Calu3 (cell line): ENCODE measurements at regions not wholly inside any gene's neighbourhood (a gene's known extent, or its start where the extent isn't known, plus 50 kb on each side); places are given as distances from the start of the nearest gene placed in this dataset.

ENCODE experiments used
- BruUV-seq: library from RNA; stranded (reverse); fragments of 400-500 nt; replicated peaks from 2 replicates; lab custom pipeline; 2021; lab: Mats Ljungman, UMichigan
- CTCF ChIA-PET: fragments of 300-600 bp; sonication (Branson Sonifier 250); formaldehyde crosslinking; loops from one replicate; lab custom pipeline; 2022; ENCODE audit warnings: antibody characterized with exemption; lab: Charles Lee
- DNase-seq: peaks from one replicate; pipeline ENCODE4 v3.0.0; 2022
- H3K27ac Mint-ChIP-seq: one replicate; pipeline ENCODE4 v1.8.0; 2022; ENCODE audit warnings: mixed read lengths; ENCODE audit not compliant: unreplicated experiment
- H3K27me3 Mint-ChIP-seq: one replicate; pipeline ENCODE4 v1.8.0; 2022; ENCODE audit warnings: mixed read lengths; ENCODE audit not compliant: unreplicated experiment
- H3K36me3 Mint-ChIP-seq: one replicate; pipeline ENCODE4 v1.8.0; 2022; ENCODE audit warnings: mild to moderate bottlenecking, moderate library complexity, mixed read lengths; ENCODE audit not compliant: insufficient read depth, unreplicated experiment
- H3K4me1 Mint-ChIP-seq: one replicate; pipeline ENCODE4 v1.8.0; 2022; ENCODE audit warnings: mild to moderate bottlenecking, low read depth, mixed read lengths; ENCODE audit not compliant: unreplicated experiment
- H3K4me3 Mint-ChIP-seq: one replicate; pipeline ENCODE4 v1.8.0; 2022; ENCODE audit warnings: mild to moderate bottlenecking, low read depth, moderate library complexity, mixed read lengths; ENCODE audit not compliant: unreplicated experiment
- H3K9me3 Mint-ChIP-seq: one replicate; pipeline ENCODE4 v1.8.0; 2022; ENCODE audit warnings: low read depth, mixed read lengths; ENCODE audit not compliant: unreplicated experiment
- intact Hi-C: fragments of 100-400 bp; cut with micrococcal nuclease; formaldehyde crosslinking; loops from one replicate; pipeline ENCODE4 v1.10.0; 2022; ENCODE audit not compliant: unreplicated experiment
- TF ChIP-seq, protein P1 (sequence below): fragments of 200-600 bp; IDR thresholded peaks from one replicate; pipeline ENCODE4 v1.8.0; 2022; ENCODE audit warnings: antibody characterized with exemption; ENCODE audit not compliant: unreplicated experiment

DNA sequence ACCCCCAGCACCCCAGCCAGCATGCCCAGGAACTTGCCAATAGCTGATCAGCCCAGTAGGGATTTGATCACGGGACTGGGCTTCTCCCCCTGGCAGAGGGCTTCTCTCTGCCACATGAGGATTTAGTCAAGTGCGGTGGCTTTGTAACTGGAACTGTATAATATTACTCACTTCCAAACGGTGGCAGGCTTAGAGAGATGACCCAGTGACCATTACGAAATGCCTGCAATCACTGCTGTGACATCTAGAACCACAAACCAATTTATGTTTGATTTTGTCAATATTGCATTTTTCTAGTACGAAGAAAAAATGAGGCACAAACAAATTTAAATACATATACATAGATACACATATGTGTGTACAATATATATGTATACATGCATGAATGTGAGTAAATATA lies 192.1 kb downstream of the ERCC6L2 start:
- Mint-ChIP-seq H3K9me3 (no peaks in the 10 kb centered on the region), H3K27me3 (peaks cover 26% of the 10 kb centered on the region), H3K27ac (no peak overlapping the region), H3K4me3 (no peak overlapping the region), H3K4me1 (no peaks in the 10 kb centered on the region), H3K36me3 (no peaks in the 10 kb centered on the region)
- intact Hi-C loops: no loop called here
- no TSS peak for BruUV-seq
- DNase-seq: no peak
- CTCF ChIA-PET: no interaction called here
- TF ChIP-seq, protein P1, sequence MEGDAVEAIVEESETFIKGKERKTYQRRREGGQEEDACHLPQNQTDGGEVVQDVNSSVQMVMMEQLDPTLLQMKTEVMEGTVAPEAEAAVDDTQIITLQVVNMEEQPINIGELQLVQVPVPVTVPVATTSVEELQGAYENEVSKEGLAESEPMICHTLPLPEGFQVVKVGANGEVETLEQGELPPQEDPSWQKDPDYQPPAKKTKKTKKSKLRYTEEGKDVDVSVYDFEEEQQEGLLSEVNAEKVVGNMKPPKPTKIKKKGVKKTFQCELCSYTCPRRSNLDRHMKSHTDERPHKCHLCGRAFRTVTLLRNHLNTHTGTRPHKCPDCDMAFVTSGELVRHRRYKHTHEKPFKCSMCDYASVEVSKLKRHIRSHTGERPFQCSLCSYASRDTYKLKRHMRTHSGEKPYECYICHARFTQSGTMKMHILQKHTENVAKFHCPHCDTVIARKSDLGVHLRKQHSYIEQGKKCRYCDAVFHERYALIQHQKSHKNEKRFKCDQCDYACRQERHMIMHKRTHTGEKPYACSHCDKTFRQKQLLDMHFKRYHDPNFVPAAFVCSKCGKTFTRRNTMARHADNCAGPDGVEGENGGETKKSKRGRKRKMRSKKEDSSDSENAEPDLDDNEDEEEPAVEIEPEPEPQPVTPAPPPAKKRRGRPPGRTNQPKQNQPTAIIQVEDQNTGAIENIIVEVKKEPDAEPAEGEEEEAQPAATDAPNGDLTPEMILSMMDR: no peak

DNA sequence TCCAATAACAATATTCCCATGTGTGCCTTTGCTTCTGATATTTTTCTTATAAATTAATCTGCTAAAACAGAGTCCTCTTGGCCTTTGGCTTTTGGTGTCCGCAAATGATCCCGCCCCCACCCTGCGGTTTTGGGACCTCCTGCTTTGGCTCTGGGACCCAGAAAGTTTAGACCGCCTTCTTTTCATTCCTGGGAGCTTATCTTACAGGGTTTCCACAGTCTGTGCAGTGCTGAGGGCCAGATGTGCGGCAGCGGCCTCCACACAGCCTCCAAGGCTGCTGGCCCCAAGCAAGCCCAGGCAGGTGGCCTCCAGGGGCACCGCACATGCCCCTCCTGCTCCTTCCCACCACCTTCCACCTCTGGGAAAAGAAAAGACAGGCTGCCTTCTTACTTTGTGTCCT lies 191.5 kb downstream of the ERCC6L2 start:
- TF ChIP-seq, protein P1: no peak
- Mint-ChIP-seq H3K4me3 (no peak overlapping the region), H3K9me3 (no peaks in the 10 kb centered on the region), H3K27me3 (peaks cover 23% of the 10 kb centered on the region), H3K36me3 (no peaks in the 10 kb centered on the region), H3K4me1 (no peaks in the 10 kb centered on the region), H3K27ac (no peak overlapping the region)
- BruUV-seq: no TSS peak
- no peak for DNase-seq
- CTCF ChIA-PET: no interaction called here
- intact Hi-C loops: no loop called here

DNA sequence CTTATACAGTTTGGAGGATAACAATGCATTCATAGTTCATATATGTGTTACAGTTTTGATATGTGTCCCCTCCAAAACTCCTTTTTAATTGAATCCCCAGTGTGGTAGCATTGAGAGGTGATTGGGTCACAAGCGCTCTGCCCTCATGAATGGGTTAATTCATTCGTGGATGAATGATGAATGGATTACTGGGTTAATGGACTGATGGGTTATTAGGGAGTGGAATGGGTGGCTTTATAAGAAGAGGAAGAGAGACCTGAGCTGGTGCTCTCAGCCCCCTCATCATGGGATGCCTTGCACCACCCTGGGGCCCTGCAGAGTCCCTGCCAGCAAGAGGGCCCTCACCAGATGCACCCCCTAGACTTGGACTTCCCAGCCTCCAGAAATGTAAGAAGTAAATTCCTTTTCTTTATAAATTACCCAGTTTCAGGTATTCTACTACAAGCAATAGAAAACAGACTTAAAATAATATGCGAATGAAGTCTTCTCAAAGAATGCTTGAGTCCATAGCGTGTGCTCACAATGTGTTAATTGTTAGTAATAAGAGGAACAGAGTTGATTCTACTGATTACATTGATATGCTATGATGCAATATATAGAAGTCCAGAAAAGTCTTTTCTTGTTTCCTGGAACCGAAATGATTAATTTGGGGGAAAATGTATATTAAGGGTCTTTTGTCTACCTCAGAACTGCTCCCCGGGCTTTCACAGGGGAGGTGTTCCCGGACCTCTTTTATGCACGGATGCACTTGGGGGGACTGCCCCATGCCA lies 190.2 kb downstream of the ERCC6L2 start:
- Mint-ChIP-seq H3K27ac (no peak overlapping the region), H3K36me3 (no peaks in the 10 kb centered on the region), H3K4me3 (no peak overlapping the region), H3K27me3 (peaks cover 17% of the 10 kb centered on the region), H3K4me1 (no peaks in the 10 kb centered on the region), H3K9me3 (no peaks in the 10 kb centered on the region)
- no peak for DNase-seq
- intact Hi-C loops: no loop called here
- TF ChIP-seq, protein P1: no peak
- CTCF ChIA-PET: no interaction called here
- BruUV-seq: no TSS peak

DNA sequence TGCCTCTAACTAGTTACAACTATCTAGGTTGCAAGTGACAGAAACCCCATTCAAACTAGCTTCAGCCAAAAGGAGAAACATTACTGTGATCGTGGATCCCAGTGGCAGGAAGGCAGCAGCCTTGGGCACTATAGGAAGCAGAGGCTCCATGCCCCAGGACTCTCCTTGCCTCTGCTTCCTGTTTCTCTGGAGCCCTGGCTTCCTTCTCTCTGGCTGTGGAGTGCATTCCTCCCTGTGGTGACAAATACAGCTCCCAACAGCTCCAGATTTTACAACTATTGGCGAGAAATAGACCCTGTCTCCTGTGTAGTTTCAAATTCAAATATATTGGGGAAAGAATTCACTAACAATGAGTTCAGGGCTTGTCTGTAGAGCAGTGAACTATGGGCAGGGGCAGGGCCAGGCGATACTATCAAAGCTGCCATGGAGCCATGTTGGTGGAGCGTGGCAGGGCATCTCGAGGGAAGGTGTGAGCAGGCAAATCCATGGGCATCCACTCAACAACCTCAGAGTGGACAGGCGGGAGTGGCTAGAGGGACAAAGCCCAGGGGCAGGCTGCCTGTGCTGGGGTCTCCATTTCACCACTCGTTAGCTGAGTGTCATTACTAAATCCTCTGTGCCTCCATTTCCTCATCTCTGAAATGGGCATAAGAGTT lies 189.5 kb downstream of the ERCC6L2 start:
- H3K4me3 Mint-ChIP-seq: no peak overlapping the region
- CTCF ChIA-PET: no interaction called here
- BruUV-seq: no TSS peak
- no peaks in the 10 kb centered on the region for H3K9me3 Mint-ChIP-seq
- TF ChIP-seq, protein P1: no peak
- H3K27me3 Mint-ChIP-seq: peaks cover 19% of the 10 kb centered on the region
- no peak for DNase-seq
- no peak overlapping the region for H3K27ac Mint-ChIP-seq
- no peaks in the 10 kb centered on the region for H3K4me1 Mint-ChIP-seq
- intact Hi-C loops: no loop called here
- no peaks in the 10 kb centered on the region for H3K36me3 Mint-ChIP-seq
